ENCODE measurements at regions not wholly inside any gene's neighbourhood (a gene's known extent, or its start where the extent isn't known, plus 50 kb on each side); places are given as distances from the start of the nearest gene placed in this dataset.

- FAIRE-seq (no peak), DNase-seq (ENCODE audit: low read depth) (no peak)
- TF ChIP-seq CTCF (IDR thresholded peaks at IDR 0.05; ENCODE audit: insufficient read depth, low read length, severe bottlenecking): no peak
- no peaks in the 10 kb centered on the region for H3K27me3 ChIP-seq (ENCODE audit: control insufficient read depth, insufficient read depth, low read length)
- H3K4me3 ChIP-seq (ENCODE audit: low read depth, low read length): no peak overlapping the region
- no peaks in the 10 kb centered on the region for H3K36me3 ChIP-seq (ENCODE audit: control insufficient read depth, insufficient read depth, low read length)
Measured at GRCh38 chr20:60147004-60147403, 188.8 kb downstream of the CDH26 start.

GRCh38 chr20:60148885-60149284, 190.7 kb downstream of the CDH26 start:
- Histone ChIP-seq H3K4me3 (ENCODE audit: low read depth, low read length) (no peak overlapping the region), H3K36me3 (ENCODE audit: control insufficient read depth, insufficient read depth, low read length) (no peaks in the 10 kb centered on the region), H3K27me3 (ENCODE audit: control insufficient read depth, insufficient read depth, low read length) (no peaks in the 10 kb centered on the region)
- DNase-seq (ENCODE audit: low read depth): no peak
- no peak for TF ChIP-seq CTCF (IDR thresholded peaks at IDR 0.05; ENCODE audit: insufficient read depth, low read length, severe bottlenecking)
- no peak for FAIRE-seq

- H3K27me3 ChIP-seq (ENCODE audit: control insufficient read depth, insufficient read depth, low read length): no peaks in the 10 kb centered on the region
- TF ChIP-seq CTCF (IDR thresholded peaks at IDR 0.05; ENCODE audit: insufficient read depth, low read length, severe bottlenecking): no peak
Measured at GRCh38 chr20:60152792-60153191, 194.6 kb downstream of the CDH26 start.

GRCh38 chr20:60160451-60161145, 202.4 kb downstream of the CDH26 start:
- TF ChIP-seq CTCF (IDR thresholded peaks at IDR 0.05; ENCODE audit: insufficient read depth, low read length, severe bottlenecking): no peak
- DNase-seq (ENCODE audit: low read depth) (no peak), FAIRE-seq (no peak)
- no peak overlapping the region for H3K4me3 ChIP-seq (ENCODE audit: low read depth, low read length)
- no peaks in the 10 kb centered on the region for H3K36me3 ChIP-seq (ENCODE audit: control insufficient read depth, insufficient read depth, low read length)
- H3K27me3 ChIP-seq (ENCODE audit: control insufficient read depth, insufficient read depth, low read length): no peaks in the 10 kb centered on the region

More at GRCh38 chr20:60152792-60153191, 194.6 kb downstream of the CDH26 start:
- no peak for FAIRE-seq
- DNase-seq (ENCODE audit: low read depth): no peak
- Histone ChIP-seq H3K36me3 (ENCODE audit: control insufficient read depth, insufficient read depth, low read length) (no peaks in the 10 kb centered on the region), H3K4me3 (ENCODE audit: low read depth, low read length) (no peak overlapping the region)

- TF ChIP-seq CTCF (IDR thresholded peaks at IDR 0.05; ENCODE audit: insufficient read depth, low read length, severe bottlenecking): no peak
- H3K27me3 ChIP-seq (ENCODE audit: control insufficient read depth, insufficient read depth, low read length): no peaks in the 10 kb centered on the region
- no peaks in the 10 kb centered on the region for H3K36me3 ChIP-seq (ENCODE audit: control insufficient read depth, insufficient read depth, low read length)
- H3K4me3 ChIP-seq (ENCODE audit: low read depth, low read length): no peak overlapping the region
- DNase-seq (ENCODE audit: low read depth) (no peak), FAIRE-seq (no peak)
Measured at GRCh38 chr20:60167812-60168211, 209.6 kb downstream of the CDH26 start.

- FAIRE-seq (peak; percentile 28), DNase-seq (ENCODE audit: low read depth) (no peak)
- Histone ChIP-seq H3K27me3 (ENCODE audit: control insufficient read depth, insufficient read depth, low read length) (no peaks in the 10 kb centered on the region), H3K36me3 (ENCODE audit: control insufficient read depth, insufficient read depth, low read length) (no peaks in the 10 kb centered on the region), H3K4me3 (ENCODE audit: low read depth, low read length) (no peak overlapping the region)
- no peak for TF ChIP-seq CTCF (IDR thresholded peaks at IDR 0.05; ENCODE audit: insufficient read depth, low read length, severe bottlenecking)
Measured at GRCh38 chr20:60168963-60169362, 210.7 kb downstream of the CDH26 start.
